ENCODE measurements at regions not wholly inside any gene's neighbourhood (a gene's known extent, or its start where the extent isn't known, plus 50 kb on each side); places are given as distances from the start of the nearest gene placed in this dataset.

- TF ChIP-seq CTCF (conservative IDR thresholded peaks at IDR 0.05; ENCODE audit: low read depth in 2 of 2) (no peak), POLR2AphosphoS5 (IDR thresholded peaks at IDR 0.05; ENCODE audit: low read depth) (no peak)
These were observed 121.4 kb upstream of the RARB start for GRCh38 chr3:25306705-25307104.
